GM20000 (cell line): ENCODE measurements at regions not wholly inside any gene's neighbourhood (a gene's known extent, or its start where the extent isn't known, plus 50 kb on each side); places are given as distances from the start of the nearest gene placed in this dataset.

Experiments used
- DNase-seq: peaks from one replicate; pipeline ENCODE4 v3.0.0; 2012; ENCODE audit warnings: low spot score
- TF ChIP-seq, protein P1 (sequence below): IDR thresholded peaks from 2 replicates; pipeline ENCODE4 v1.5.1; 2012; ENCODE audit warnings: mild to moderate bottlenecking, control low read depth; ENCODE audit errors: extremely low read depth, missing control alignments

DNA sequence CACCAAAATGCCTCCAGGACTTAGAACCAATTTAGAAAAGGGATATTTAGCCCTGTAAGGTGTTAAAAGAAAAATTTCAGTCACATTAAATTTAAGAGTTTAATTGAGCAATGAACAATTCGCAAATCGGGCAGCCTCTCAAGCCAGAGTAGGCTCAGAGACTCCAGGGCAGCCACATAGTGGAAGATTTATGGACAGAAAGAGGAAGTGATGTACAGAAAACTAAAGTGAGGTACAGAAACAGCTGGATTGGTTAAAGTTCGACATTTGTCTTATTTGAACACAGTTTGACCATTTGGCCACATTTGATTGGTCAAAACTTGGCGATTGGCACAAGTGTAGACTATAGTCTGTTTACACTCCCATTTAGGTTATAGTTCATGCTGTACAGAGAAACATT lies 525.9 kb upstream of the ZNF608 start:
- TF ChIP-seq, protein P1, sequence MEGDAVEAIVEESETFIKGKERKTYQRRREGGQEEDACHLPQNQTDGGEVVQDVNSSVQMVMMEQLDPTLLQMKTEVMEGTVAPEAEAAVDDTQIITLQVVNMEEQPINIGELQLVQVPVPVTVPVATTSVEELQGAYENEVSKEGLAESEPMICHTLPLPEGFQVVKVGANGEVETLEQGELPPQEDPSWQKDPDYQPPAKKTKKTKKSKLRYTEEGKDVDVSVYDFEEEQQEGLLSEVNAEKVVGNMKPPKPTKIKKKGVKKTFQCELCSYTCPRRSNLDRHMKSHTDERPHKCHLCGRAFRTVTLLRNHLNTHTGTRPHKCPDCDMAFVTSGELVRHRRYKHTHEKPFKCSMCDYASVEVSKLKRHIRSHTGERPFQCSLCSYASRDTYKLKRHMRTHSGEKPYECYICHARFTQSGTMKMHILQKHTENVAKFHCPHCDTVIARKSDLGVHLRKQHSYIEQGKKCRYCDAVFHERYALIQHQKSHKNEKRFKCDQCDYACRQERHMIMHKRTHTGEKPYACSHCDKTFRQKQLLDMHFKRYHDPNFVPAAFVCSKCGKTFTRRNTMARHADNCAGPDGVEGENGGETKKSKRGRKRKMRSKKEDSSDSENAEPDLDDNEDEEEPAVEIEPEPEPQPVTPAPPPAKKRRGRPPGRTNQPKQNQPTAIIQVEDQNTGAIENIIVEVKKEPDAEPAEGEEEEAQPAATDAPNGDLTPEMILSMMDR = no peak

DNA sequence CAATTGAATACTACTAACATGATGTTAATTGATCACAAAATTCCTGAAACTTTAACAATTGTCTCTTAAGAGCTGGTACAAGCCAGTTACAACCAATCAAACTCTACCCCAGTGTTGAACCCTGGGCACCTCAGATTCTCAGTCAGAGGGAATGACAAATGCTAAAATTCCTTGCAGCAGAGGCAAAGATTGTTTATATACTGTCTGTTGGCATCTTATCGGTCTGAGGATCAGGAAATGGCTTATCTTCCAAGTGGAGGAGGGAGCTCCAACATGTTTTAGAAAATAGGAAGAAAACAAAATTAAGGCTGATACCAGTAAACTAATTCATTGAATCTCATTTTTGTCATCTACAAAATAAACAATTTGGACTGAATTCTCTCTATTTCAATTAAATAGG lies 527.8 kb upstream of the ZNF608 start:
- TF ChIP-seq, protein P1 = no peak
- no peak for DNase-seq

More for the DNA sequence above, 525.9 kb upstream of the ZNF608 start:
- no peak for DNase-seq

DNA sequence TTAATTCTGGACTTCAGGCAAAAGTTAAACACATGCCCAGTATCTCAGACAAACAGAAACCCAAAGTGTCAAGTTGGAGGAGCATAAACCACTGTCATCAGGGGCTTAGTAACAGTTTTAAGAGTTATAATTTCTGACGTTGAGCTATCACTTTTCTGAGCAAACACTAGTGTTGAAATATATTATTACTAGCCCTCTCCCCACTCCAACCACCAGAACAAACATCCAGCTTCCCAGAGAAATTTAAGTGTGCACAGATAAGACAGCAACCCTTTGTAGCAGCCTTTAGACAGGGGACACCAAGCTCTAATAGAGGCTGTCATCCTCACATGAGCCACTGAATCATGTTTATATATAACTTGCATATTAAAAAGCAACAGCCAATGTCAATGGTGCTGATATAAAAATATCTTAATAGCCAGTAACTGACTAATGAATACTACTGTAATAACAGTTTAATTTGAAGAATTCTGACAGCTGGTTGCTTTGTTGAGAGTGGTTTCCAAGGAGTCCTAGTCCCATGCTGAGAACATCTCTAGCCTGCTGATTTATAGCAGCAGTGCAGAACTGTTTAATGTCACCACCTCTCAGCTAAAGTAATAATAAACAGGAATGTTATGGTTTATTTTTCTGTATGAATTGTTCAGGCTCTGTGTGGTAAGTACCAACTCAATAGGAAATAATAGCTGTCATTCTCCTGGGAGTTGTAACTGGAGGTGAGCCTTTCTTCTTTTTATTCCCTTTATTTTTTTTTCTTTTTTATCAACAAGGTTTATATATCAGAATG lies 528.7 kb upstream of the ZNF608 start:
- DNase-seq = no peak

DNA sequence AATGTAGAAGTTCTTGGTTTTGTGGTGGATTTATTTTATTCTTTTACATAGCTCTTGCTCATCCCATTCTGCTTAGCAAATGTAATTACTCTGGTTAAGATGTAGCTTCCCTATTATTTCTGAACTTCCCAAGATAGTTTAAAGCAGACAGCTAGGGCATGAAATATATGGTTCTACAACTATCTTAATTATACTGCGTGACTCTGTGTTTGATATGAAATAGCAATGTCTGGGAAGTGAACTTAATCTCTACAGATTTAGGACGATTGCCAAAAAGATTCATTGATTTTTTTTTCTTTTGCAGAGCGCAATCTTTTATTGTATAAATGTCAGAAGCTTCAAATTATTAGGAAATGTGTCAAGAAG lies 529.3 kb upstream of the ZNF608 start:
- TF ChIP-seq, protein P1 = no peak
- no peak for DNase-seq

More for the DNA sequence above, 528.7 kb upstream of the ZNF608 start:
- TF ChIP-seq, protein P1 = no peak

DNA sequence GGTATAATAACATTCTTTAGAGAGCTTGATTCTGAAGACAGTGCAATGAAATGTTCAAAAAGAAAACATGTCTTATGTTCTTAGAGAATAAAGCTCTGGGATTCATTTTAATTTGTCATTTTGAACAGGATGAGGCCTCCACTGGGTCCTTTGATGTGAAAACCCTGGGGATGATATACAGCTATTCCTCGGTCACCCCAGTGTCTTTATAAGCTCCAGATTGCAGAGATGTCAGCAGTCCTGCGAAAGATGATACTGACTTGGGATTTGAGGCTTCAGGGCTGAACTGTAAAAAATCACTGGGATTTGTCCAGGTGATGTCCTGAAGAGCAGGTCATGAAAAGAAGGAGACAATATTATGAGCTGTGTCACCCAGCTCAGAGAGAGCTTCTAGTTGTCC lies 529.7 kb upstream of the ZNF608 start:
- DNase-seq = no peak
- TF ChIP-seq, protein P1 = no peak

DNA sequence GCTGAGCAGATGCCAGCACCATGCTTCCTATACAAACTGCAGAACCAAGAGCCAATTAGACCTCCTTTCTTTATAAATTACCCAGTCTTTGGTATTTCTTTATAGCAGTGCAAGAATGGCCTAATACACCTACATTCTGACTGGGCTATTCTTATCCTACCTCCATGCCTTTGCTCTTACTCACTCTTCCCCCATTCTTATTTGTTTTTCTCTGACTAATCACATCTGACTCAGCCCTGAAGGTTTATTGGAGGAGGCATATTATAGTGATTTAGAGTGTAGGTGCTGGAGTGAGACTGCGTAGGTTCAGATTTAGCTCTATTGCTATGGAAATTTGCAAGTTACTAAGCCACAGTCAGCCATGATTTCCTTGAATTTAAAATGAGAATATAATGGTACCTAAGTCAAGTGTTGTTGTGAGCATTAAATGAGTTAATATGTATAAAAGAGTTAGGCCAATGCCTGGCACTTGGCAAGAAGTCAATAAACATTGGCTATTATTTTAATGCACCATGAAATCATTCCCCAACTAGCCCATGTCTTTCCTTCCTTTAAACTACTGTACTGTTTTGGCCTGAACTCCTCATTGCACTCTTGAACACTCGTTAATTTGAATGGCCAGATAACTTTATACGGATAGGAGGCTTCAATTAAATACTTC lies 531.2 kb upstream of the ZNF608 start:
- no peak for DNase-seq
- TF ChIP-seq, protein P1 = no peak

DNA sequence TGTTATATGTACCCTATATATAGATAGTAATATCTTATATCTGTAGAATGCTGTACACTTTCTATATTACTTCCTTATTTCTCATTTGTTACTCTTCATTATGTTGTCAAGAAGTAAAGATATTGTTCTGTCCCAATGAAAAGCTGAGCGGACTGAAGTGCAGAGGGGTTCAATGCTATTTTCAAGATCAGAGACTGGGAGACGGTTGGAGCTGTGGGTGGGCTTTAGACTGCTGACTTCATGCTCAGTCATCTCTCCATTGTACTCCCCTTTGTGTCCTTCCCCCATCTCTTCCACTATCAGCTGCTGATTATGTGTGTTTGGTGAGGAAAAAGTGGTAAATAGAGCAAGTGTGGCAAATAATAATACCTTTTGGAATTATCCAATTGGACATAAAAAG lies 532.3 kb upstream of the ZNF608 start:
- TF ChIP-seq, protein P1 = no peak
- DNase-seq = no peak
